ENCODE measurements at regions not wholly inside any gene's neighbourhood (a gene's known extent, or its start where the extent isn't known, plus 50 kb on each side); places are given as distances from the start of the nearest gene placed in this dataset.

GRCh38 chr22:33116841-33117547 lies 58.8 kb upstream of the SYN3 start:
- Mint-ChIP-seq H3K4me1 (ENCODE audit: low read depth) (peaks cover 6% of the 10 kb centered on the region), H3K27me3 (no peaks in the 10 kb centered on the region), H3K9me3 (no peaks in the 10 kb centered on the region), H3K4me3 (no peak overlapping the region), H3K36me3 (ENCODE audit: low read depth) (no peaks in the 10 kb centered on the region), H3K27ac (no peak overlapping the region)
- no peak for DNase-seq

GRCh38 chr22:33114565-33114964 lies 56.4 kb upstream of the SYN3 start:
- Mint-ChIP-seq H3K27ac (no peak overlapping the region), H3K9me3 (no peaks in the 10 kb centered on the region), H3K4me3 (no peak overlapping the region), H3K36me3 (ENCODE audit: low read depth) (no peaks in the 10 kb centered on the region), H3K27me3 (no peaks in the 10 kb centered on the region), H3K4me1 (ENCODE audit: low read depth) (peaks cover 6% of the 10 kb centered on the region)
- DNase-seq, result no peak

- H3K36me3 Mint-ChIP-seq (ENCODE audit: low read depth), result no peaks in the 10 kb centered on the region
- no peak for DNase-seq
- no peak overlapping the region for H3K27ac Mint-ChIP-seq
- H3K9me3 Mint-ChIP-seq, result no peaks in the 10 kb centered on the region
- H3K4me1 Mint-ChIP-seq (ENCODE audit: low read depth), result peaks cover 6% of the 10 kb centered on the region
- H3K4me3 Mint-ChIP-seq, result no peak overlapping the region
- no peaks in the 10 kb centered on the region for H3K27me3 Mint-ChIP-seq
Observed at GRCh38 chr22:33112580-33112979, 54.4 kb upstream of the SYN3 start.

- Mint-ChIP-seq H3K9me3 (no peaks in the 10 kb centered on the region), H3K27me3 (peaks cover 3% of the 10 kb centered on the region), H3K36me3 (ENCODE audit: low read depth) (no peaks in the 10 kb centered on the region), H3K4me1 (ENCODE audit: low read depth) (no peaks in the 10 kb centered on the region), H3K27ac (no peak overlapping the region), H3K4me3 (no peak overlapping the region)
- DNase-seq, result no peak
Observed at GRCh38 chr22:33111491-33111890, 53.3 kb upstream of the SYN3 start.

GRCh38 chr22:33110562-33111163 lies 52.5 kb upstream of the SYN3 start:
- no peak for DNase-seq
- H3K36me3 Mint-ChIP-seq (ENCODE audit: low read depth), result no peaks in the 10 kb centered on the region
- peaks cover 3% of the 10 kb centered on the region for H3K27me3 Mint-ChIP-seq
- no peaks in the 10 kb centered on the region for H3K4me1 Mint-ChIP-seq (ENCODE audit: low read depth)
- no peak overlapping the region for H3K4me3 Mint-ChIP-seq
- H3K9me3 Mint-ChIP-seq, result no peaks in the 10 kb centered on the region
- no peak overlapping the region for H3K27ac Mint-ChIP-seq

- H3K4me3 Mint-ChIP-seq, result no peak overlapping the region
- H3K36me3 Mint-ChIP-seq (ENCODE audit: low read depth), result no peaks in the 10 kb centered on the region
- H3K27ac Mint-ChIP-seq, result no peak overlapping the region
- no peaks in the 10 kb centered on the region for H3K9me3 Mint-ChIP-seq
- H3K4me1 Mint-ChIP-seq (ENCODE audit: low read depth), result no peaks in the 10 kb centered on the region
- peaks cover 3% of the 10 kb centered on the region for H3K27me3 Mint-ChIP-seq
- no peak for DNase-seq
Observed at GRCh38 chr22:33109514-33110430, 51.6 kb upstream of the SYN3 start.

- peaks cover 3% of the 10 kb centered on the region for H3K27me3 Mint-ChIP-seq
- H3K4me1 Mint-ChIP-seq (ENCODE audit: low read depth), result no peaks in the 10 kb centered on the region
- H3K9me3 Mint-ChIP-seq, result peaks cover 6% of the 10 kb centered on the region
- H3K4me3 Mint-ChIP-seq, result no peak overlapping the region
- no peak overlapping the region for H3K27ac Mint-ChIP-seq
- H3K36me3 Mint-ChIP-seq (ENCODE audit: low read depth), result no peaks in the 10 kb centered on the region
- no peak for DNase-seq
Observed at GRCh38 chr22:33108037-33108436, 49.9 kb upstream of the SYN3 start.
